MM.1S (cell line): ENCODE measurements at regions not wholly inside any gene's neighbourhood (a gene's known extent, or its start where the extent isn't known, plus 50 kb on each side); places are given as distances from the start of the nearest gene placed in this dataset.

Source experiments
- EZH2 ChIP-seq: fragments of 300-600 bp; sonication (generic); optimal IDR thresholded peaks from 2 replicates; pipeline ENCODE3; 2017; ENCODE audit warnings: low read depth, mild to moderate bottlenecking, antibody characterized with exemption, low read length, mixed read lengths
- EZH2phosphoT487 ChIP-seq: fragments of 300-600 bp; sonication (generic); IDR thresholded peaks from 2 replicates; pipeline ENCODE4 v1.6.1; 2018; ENCODE audit warnings: antibody characterized with exemption, low read length
- TF ChIP-seq, protein P1 (sequence below): fragments of 300-600 bp; sonication (generic); IDR thresholded peaks from 2 replicates; pipeline ENCODE4 v1.5.1; 2016; ENCODE audit warnings: antibody characterized with exemption, low read length, mixed read lengths

DNA sequence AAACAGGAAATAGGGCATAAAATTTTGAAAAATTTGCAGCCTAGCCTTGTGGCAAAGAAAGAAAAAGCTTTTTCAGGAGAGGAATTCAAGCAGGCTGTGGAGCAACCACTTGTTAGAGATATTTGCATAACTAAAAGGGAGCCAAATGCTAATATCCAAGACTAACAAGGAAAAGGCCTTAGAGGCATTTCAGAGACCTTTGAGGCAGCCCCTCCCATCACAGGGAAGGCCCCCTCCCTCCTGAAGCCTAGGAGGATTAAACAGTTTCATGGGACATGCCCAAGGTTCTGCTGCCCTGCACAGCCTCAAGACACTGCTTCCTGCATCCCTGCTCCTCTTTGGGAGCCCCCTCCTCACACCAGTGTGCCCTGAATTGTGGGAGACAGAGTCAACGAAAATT is 275.4 kb upstream of the SFRP2 start:
- TF ChIP-seq, protein P1, sequence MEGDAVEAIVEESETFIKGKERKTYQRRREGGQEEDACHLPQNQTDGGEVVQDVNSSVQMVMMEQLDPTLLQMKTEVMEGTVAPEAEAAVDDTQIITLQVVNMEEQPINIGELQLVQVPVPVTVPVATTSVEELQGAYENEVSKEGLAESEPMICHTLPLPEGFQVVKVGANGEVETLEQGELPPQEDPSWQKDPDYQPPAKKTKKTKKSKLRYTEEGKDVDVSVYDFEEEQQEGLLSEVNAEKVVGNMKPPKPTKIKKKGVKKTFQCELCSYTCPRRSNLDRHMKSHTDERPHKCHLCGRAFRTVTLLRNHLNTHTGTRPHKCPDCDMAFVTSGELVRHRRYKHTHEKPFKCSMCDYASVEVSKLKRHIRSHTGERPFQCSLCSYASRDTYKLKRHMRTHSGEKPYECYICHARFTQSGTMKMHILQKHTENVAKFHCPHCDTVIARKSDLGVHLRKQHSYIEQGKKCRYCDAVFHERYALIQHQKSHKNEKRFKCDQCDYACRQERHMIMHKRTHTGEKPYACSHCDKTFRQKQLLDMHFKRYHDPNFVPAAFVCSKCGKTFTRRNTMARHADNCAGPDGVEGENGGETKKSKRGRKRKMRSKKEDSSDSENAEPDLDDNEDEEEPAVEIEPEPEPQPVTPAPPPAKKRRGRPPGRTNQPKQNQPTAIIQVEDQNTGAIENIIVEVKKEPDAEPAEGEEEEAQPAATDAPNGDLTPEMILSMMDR, result no peak
- TF ChIP-seq EZH2 (no peak), EZH2phosphoT487 (no peak)
